Kidney (tissue), 13 donors: ENCODE measurements at regions not wholly inside any gene's neighbourhood (a gene's known extent, or its start where the extent isn't known, plus 50 kb on each side); places are given as distances from the start of the nearest gene placed in this dataset.
"Not testable (repeated sequence)": the region's sequence is repeated elsewhere in the genome, so short reads cannot be mapped to it uniquely, and the experiment has no call there.

ENCODE experiments used
- DNase-seq, 5 donors: peaks; one replicate each; pipeline ENCODE4 v3.0.0-alpha.2; 2013 to 2020
- FAIRE-seq: peaks from 2 replicates; lab custom pipeline; 2012; peaks lifted over from hg19 to GRCh38; lab: Jason Lieb, UNC
- H3K27ac ChIP-seq, 2 donors: one replicate each; pipeline ENCODE4 v1.7.0; 2013; ENCODE audit warnings: low read depth in 2 of 2, low read length in 2 of 2, inconsistent platforms in 1 of 2
- H3K27me3 ChIP-seq: one replicate; pipeline ENCODE4 v1.7.1; 2013; ENCODE audit warnings: low read length, inconsistent platforms; ENCODE audit not compliant: control insufficient read depth, insufficient read depth
- H3K36me3 ChIP-seq, 3 donors: one replicate each; pipeline versions ENCODE4 v1.7.0 to v1.7.1; 2013; ENCODE audit warnings: low read length in 3 of 3, control low read depth in 1 of 3, inconsistent platforms in 1 of 3; ENCODE audit not compliant: insufficient read depth in 3 of 3, control insufficient read depth in 2 of 3
- H3K4me1 ChIP-seq, 3 donors: one replicate each; pipeline versions ENCODE4 v1.7.0 to v1.7.1; 2013; ENCODE audit warnings: low read length in 3 of 3, inconsistent platforms in 1 of 3, low read depth in 1 of 3; ENCODE audit not compliant: control insufficient read depth in 2 of 3, insufficient read depth in 2 of 3
- H3K4me3 ChIP-seq, 3 donors: one replicate each; pipeline versions ENCODE4 v1.7.0 to v1.8.1; 2013; ENCODE audit warnings: low read length in 3 of 3, control low read depth in 1 of 3, inconsistent platforms in 1 of 3
- H3K9ac ChIP-seq, 3 donors: one replicate each; pipeline versions ENCODE4 v1.7.0 to v1.7.1; 2013; ENCODE audit warnings: low read length in 3 of 3, control low read depth in 1 of 3, inconsistent platforms in 1 of 3
- H3K9me3 ChIP-seq, 3 donors: one replicate each; pipeline versions ENCODE4 v1.7.0 to v1.7.1; 2013; ENCODE audit warnings: low read length in 3 of 3, control low read depth in 1 of 3, inconsistent platforms in 1 of 3; ENCODE audit not compliant: control insufficient read depth in 2 of 3, insufficient read depth in 1 of 3
- intact Hi-C: fragments of 100-400 bp; cut with DNase I; formaldehyde crosslinking; loops from one replicate; pipeline ENCODE4 v1.11.1; 2022
- TF ChIP-seq, protein P1 (sequence below): IDR thresholded peaks from 3 replicates; pipeline ENCODE4 v1.5.1; 2012; ENCODE audit warnings: mild to moderate bottlenecking, moderate library complexity, borderline replicate concordance; ENCODE audit not compliant: insufficient read depth; ENCODE audit errors: extremely low read depth
- donor health status: control.
- donor health status: control.
- donor health status: control.
- donor health status: control.
- donor health status: control.
- donor health status: DM: yes; HTN: yes; CAD: no.
- donor health status: Normal renal cell carcinoma (clear cell type).

- DNase-seq (no peak), FAIRE-seq (no peak)
- H3K4me1 ChIP-seq, result no peaks in the 10 kb centered on the region
- TF ChIP-seq, protein P1, sequence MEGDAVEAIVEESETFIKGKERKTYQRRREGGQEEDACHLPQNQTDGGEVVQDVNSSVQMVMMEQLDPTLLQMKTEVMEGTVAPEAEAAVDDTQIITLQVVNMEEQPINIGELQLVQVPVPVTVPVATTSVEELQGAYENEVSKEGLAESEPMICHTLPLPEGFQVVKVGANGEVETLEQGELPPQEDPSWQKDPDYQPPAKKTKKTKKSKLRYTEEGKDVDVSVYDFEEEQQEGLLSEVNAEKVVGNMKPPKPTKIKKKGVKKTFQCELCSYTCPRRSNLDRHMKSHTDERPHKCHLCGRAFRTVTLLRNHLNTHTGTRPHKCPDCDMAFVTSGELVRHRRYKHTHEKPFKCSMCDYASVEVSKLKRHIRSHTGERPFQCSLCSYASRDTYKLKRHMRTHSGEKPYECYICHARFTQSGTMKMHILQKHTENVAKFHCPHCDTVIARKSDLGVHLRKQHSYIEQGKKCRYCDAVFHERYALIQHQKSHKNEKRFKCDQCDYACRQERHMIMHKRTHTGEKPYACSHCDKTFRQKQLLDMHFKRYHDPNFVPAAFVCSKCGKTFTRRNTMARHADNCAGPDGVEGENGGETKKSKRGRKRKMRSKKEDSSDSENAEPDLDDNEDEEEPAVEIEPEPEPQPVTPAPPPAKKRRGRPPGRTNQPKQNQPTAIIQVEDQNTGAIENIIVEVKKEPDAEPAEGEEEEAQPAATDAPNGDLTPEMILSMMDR, result no peak
- H3K27me3 ChIP-seq, result no peaks in the 10 kb centered on the region
- no peak overlapping the region for H3K27ac ChIP-seq
- intact Hi-C loops, result no loop called here
- no peak overlapping the region for H3K4me3 ChIP-seq
- H3K9me3 ChIP-seq, result no peaks in the 10 kb centered on the region
- H3K36me3 ChIP-seq, result no peaks in the 10 kb centered on the region
- no peak overlapping the region for H3K9ac ChIP-seq
Observed at GRCh38 chr14:86756521-86757190, 1226.7 kb downstream of the FLRT2 start.

- H3K4me3 ChIP-seq, H3K9me3 ChIP-seq, H3K36me3 ChIP-seq, H3K9ac ChIP-seq, H3K27me3 ChIP-seq, FAIRE-seq, DNase-seq, intact Hi-C loops, H3K4me1 ChIP-seq, H3K27ac ChIP-seq: not testable (repeated sequence)
Observed at GRCh38 chr14:86750488-86750887, 1220.5 kb downstream of the FLRT2 start.

GRCh38 chr14:86739761-86740160 is 1209.8 kb downstream of the FLRT2 start:
- no peak overlapping the region for H3K27ac ChIP-seq
- H3K27me3 ChIP-seq, result no peaks in the 10 kb centered on the region
- no peaks in the 10 kb centered on the region for H3K4me1 ChIP-seq
- no peak overlapping the region for H3K9ac ChIP-seq
- TF ChIP-seq, protein P1, result no peak
- intact Hi-C loops, result no loop called here
- DNase-seq (no peak), FAIRE-seq (no peak)
- H3K9me3 ChIP-seq, result peaks cover 0 to 6% (median 0%) of the 10 kb centered on the region in 3 donors
- no peaks in the 10 kb centered on the region for H3K36me3 ChIP-seq
- H3K4me3 ChIP-seq, result no peak overlapping the region

DNA sequence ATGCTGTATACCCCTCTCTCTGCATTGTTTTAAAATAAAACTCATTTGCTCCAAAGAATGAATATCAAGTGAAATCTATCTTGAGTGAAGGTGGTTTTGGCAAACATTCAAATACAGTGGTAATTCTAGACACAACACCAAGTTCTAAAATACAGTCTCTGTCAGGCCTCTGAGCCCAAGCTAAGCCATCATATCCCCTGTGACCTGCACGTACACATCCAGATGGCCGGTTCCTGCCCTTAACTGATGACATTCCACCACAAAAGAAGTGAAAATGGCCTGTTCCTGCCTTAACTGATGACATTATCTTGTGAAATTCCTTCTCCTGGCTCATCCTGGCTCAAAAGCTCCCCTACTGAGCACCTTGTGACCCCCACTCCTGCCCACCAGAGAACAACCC is 1201.5 kb downstream of the FLRT2 start:
- FAIRE-seq, H3K27me3 ChIP-seq, H3K4me1 ChIP-seq, H3K4me3 ChIP-seq, H3K9me3 ChIP-seq, H3K9ac ChIP-seq, intact Hi-C loops, H3K36me3 ChIP-seq, DNase-seq, H3K27ac ChIP-seq: not testable (repeated sequence)
